ENCODE measurements at regions not wholly inside any gene's neighbourhood (a gene's known extent, or its start where the extent isn't known, plus 50 kb on each side); places are given as distances from the start of the nearest gene placed in this dataset.
A peak's percentile ranks its signal among the peaks of the same experiment; 100 is the strongest.
"Not testable (repeated sequence)": the region's sequence is repeated elsewhere in the genome, so short reads cannot be mapped to it uniquely, and the experiment has no call there.

DNA sequence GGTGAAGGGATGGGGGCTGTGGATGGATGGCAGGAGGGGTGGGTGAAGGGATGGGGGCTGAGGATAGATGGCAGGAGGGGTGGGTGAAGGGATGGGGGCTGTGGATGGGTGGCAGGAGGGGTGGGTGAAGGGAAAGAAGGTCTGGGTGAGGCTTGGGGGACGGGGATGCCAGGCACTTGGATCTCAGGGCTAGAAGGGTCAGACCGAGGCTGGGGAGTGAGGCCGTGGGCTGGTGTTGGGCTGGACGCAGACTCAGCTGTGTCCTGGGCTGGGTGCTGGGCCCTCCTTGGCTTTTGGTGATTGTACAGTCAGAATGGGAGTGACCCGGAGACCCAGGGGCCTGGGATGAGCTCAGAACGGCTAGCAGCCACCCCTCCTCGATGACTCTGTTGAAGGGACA is 192.4 kb downstream of the TMEM121 start:
- not testable (repeated sequence) for DNase-seq

DNA sequence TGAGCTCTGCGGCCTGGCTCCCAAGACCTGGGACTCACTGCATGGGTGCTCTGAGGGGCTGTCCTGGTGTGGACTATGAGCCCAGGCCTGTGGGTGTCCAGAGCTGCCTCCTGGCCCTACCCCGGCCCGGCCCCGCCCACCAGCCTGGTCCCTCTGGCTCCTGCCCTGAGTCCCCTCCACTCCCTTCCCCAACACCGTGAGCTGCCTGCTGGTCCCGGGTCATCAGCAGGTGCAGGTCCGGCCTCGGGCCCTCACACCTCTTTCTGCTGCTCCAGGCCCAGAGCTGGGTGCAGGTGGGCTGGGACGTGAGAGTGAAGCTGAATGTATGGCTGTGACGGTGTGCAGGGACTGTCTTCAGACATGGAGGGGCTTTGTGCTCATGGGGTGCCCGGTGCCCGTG is 193.7 kb downstream of the TMEM121 start:
- DNase-seq = not testable (repeated sequence)

DNA sequence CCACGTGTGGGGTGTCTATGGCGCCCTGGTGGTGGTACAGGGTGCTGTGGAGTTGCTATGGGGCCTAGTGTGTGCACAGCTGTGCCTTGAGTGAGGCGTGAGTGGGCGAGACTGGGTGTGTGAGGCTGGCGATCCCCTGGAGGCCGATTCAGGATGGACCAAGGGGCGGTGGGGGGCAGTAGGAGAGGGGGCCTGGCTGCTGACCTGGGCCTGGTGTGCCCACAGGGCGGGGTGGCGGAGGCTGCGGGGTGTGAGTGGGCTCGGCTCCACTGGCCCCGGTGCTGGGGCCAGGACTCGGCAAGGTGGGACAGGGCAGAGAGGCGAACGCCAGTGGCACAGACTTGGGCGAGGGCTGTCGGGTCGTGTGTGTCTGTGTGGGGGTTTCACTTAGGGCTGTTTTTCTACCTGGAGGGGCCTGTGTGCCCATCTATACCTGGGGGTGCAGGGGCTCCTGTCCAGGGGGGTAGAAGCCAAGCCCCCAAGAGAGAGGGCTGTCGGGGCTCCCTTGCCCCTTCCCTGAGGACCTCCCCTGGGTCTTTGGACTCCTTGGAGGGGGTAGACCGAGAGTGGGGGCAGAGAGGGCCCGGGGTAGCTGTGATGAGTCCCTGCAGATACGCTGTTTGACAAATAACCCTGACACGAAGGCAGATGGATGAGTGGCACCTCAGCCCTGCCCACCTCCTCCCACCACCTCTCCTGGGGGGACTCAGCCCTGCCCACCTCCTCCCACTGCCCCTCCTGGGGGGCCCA is 194.6 kb downstream of the TMEM121 start:
- not testable (repeated sequence) for DNase-seq

DNA sequence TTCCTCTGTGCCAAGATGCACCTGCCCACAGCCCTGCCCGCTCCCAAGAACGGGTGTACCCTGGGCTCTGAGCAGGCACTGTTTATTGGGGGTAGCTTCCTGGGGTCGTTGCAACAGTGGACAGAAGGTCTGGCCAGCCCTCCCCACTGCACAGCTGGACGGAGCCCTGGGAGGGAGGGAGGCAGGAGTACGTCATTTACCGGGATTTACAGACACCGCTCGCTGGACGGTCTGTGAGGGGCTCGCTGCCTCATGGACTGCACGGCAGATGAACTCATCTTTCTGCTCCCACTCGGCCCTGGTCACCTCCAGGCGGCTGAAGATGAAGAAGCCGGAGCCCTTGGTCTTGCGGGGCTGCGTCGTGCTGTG is 195.2 kb downstream of the TMEM121 start:
- not testable (repeated sequence) for DNase-seq

DNA sequence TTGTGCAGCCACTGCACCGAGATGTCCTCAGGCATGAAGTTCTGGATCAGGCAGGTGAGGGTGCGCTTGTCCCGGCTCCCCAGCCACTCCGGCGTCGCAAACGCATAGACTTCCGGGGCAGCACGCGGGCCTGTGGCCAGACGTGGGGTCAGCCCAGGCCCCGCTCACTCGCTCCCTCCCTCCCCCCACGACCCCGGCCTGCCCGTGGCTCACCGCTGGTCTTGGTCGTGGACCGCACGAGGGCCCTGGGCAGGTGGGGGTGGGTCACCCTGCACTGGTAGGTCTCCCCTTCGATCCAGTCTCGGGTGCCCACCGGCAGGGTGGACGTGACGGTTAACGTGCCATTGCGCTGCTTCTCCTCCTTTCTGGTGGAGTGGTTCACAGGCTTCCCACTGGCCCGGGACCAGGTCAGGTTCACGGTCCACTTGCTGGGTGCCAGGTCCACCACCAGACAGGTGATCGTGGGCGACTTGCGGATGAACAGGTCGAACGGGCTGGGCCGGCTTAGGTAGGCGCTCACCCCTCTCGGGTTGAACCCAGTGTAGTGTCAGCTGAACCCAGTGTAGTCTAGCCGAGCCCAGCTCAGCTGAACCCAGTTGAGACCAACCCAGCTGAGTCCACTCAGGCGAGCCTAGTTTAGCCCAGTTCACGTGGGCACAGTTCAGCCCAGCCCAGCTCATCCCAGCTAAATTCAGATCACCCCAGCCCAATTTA is 195.8 kb downstream of the TMEM121 start:
- DNase-seq = not testable (repeated sequence)

DNA sequence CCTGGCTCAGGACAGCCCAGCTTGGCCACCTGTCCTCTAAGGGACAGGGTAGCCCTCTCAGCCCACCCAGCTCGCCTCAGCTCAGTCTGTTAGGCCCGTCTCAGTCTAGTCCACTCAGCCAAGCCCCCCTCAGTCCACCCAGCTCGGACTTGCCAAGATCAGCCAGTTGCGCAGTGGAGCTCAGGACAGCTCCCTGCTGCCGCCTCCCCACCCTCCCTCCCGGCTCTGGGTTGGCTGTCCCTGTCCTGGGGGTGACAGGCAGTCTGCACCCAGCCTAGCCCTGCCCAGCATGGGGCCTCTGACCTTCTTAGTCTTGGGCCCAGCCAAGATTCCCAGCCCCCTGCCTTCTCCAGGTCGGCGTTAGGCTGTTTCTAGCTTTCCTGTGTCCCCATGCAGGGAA is 196.9 kb downstream of the TMEM121 start:
- DNase-seq = not testable (repeated sequence)

DNA sequence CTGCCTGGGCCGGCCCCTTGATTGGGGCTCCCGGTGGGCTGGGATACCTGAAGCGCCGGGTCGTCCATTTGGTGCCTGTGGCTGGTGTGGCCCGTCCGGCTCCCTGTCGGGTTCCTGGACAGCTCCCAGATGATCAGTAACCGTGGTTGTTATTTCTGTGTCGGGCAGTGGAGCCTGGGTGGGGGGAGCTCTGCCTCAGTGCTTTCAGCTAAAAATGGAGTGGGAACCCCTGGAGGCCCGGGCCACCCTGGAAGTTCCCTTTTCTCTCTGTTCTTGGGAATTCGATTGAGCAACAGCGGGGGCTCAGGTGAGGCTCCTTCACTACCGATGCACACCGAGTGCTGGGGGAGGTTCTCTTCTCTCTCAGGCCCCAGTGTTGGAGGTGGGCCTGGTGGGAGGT is 197.4 kb downstream of the TMEM121 start:
- DNase-seq = not testable (repeated sequence)

DNA sequence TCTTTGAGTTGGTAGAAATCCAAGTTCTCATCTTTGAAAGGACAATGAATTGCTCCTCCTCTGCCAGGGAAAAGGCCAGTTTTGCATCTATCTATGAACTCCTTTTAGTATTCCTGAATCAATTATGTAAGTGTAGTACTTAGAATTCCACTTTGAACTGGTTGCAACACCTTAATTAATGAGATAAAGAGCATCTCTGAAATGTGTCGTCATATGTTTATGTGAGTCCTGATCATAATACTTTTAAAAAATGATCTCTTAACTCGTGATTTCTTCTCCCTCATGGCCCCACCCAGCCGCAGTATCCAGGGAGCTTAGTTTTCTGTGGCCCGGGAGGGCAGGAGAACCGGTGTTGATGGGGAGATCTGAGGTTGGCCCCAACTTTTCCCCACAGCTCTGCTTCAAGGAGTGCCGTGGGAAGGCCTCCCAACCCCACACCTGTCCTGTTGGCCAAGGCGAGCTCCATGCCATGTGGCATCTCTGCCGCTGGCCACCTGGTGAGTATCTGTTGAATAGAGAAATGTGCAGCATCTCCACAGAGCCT is 203.5 kb downstream of the TMEM121 start:
- not testable (repeated sequence) for DNase-seq

DNA sequence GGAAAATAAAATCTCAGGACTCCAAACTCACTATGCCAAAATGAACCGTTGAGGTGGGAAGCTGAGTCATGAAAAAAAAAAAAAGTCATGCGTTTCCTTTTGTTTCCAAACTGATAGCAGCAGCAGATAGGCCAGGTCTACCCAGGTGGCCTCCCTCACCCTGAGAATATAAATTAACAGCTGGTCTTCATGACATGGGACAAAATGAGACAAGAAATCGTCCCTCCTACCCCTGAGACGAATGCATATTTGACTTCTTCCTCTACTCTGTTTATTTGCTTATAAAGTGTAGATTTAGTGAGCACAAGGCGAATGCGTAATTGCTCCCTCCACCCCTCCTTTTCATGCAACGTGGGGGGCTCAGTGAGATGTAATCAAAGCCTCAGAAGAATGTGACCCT is 204.3 kb downstream of the TMEM121 start:
- peak; percentile 48 for DNase-seq

DNA sequence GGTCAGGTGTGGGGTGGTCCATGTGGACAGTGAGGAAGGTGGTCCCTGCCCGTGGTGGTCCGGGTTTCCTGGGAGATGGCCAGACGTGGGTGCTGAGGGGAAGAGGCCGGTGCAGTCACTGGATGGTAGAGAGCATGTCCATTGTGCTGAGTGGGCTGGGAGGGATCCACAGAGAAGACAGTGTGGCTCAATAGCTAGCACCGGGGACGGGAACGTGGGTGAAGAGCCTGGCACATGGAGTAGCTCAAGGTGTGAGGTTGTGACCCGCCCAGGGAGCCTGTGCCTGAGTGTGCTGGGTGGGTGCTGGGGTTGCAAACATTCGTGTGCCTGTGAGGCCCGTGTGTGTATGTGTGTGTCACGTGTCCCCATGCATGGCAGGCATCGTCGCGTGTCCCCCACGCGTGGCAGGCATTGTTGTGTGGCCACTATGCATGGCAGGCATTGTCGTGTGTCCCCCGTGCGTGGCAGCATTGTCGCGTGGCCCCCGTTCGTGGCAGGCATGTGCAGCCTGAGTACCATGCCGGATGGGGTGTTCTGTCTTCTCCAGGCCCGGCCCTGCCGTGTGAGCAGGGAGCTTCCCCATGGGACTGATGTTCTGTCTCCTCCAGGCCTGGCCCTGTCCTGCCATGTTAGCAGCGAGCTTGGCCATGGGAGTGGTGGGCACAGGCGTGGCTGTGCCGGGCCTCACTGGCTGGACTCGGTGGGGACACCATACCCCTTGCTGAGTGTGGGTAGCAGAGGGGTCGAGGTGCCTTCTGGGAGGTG is 205.0 kb downstream of the TMEM121 start:
- DNase-seq = not testable (repeated sequence)

DNA sequence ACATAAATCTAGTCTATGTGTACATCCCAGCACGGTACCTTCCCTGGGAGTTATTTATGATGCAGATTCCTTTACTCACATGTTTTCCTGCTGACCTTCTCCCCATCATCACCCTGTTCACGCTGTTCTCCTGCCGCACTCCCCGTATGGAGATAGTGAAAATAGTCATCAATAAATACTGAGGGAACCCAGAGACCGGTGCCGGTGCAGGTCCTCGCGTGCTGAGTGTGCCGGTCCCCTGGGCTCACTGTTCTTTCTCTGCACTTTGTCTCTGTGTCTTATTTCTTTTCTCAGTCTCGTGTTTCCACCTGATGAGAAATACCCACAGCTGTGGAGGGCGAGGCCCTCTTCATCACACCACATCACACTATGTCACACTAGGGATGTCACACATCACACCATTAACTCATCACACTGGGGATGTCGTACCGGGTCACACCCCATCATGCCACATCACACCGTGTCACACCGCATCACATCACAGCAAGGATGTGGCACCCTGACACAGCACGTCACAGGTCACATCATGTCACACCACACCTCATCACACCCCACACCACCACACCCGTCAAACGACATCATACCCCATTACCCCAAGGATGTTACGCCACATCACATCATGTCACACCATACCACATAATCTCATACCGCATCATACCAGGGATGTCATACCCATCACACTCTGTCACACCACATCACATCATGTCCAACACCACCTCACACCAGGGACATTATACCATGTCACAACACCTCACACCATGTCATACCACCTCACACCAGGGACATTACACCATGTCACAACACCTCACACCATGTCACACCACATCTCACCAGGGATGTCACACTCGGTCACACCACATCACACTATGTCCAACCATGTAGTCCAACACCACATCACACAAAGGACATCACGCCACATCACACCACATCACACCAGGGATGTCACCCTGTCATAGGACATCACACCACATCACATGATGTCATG is 207.0 kb downstream of the TMEM121 start:
- no peak for DNase-seq

DNA sequence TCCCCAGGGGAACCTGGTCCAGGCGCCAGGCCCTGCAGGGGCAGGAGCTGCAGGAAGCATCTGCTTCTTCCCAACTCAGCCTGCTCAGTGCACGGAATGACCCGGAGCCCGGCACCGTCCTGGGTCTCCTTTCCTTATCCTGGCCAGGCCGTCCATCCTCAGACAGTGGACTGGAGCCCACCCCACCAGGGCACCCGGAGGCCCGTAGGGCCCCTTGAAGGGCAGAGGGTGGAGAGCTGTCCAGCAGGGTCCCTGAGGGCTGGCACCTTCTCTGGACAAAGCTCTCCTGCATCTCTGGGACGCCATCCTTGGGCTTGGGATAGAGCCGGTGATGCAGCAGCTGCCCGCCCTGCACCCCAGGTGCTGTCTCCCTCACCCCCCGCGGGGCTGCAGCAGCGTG is 207.9 kb downstream of the TMEM121 start:
- not testable (repeated sequence) for DNase-seq

DNA sequence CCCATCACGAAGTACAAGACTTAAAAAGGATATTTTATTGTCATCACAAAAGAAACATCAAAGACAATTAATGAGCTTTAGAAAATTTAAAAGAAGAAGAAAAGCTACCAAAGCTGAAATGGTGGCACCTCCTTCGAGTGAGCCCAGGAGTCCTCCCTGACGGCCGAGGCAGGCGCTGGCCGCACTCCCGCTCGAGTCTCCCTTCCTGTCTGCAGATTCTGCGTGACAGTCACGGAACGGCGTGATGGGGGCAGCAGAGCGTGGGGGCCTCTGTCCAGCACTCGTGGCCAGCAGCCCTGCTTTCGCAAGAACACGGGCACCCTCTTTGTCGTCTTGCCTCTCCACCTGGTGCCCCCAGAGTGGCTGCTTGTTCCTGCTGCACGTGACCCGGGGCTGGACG is 209.9 kb downstream of the TMEM121 start:
- not testable (repeated sequence) for DNase-seq

DNA sequence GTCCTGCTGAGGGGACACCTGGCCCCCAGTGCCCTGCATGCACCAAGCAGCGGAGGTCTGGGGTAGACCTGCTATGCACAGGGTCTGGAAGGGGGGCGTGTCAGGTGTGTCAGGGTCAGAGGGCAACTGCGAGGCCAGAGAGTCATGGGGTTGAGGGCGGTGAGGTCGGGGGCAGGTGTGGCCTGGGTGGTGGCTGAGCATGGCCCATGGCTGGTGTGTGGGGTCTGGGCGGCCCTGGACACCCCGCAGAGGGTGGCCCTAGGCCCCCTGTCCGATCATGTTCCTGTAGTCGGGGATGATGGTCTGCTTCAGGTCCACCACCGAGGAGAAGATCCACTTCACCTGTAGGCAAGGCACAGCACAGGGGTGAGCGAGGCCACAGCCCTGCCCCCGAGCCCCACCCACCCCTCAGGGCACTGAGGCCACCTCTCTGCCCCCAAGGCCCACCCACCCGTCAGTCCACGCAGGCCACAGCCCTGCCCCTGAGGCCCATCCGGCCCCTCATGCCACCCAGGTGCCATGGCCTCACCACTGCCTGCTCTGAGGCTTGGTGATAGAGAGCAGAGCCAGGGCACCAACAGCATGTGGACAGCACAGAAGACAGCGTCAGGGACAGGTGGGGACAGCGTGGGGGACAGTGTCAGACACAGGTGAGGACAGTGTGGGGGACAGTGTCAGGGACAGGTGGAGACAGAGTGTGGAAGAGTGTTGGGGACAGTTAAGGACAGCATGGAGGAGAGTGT is 211.3 kb downstream of the TMEM121 start:
- DNase-seq = no peak

DNA sequence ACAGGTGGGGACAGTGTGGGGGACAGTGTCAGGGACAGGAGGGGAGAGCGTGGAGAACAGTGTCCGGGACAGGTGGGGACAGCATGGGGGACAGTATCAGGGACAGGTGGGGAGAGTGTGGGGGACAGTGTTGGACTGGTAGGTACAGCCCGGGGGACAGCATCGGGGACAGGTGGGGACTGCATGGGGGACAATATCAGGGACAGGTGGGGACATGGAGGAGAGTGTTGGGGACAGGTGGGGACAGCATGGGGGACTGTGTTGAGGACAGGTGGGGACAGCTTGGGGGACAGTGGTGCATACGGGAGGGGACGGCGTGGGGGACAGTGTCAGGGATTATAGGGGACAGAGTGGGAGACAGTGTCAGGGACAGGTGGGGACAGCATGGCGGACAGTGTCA is 212.3 kb downstream of the TMEM121 start:
- no peak for DNase-seq

DNA sequence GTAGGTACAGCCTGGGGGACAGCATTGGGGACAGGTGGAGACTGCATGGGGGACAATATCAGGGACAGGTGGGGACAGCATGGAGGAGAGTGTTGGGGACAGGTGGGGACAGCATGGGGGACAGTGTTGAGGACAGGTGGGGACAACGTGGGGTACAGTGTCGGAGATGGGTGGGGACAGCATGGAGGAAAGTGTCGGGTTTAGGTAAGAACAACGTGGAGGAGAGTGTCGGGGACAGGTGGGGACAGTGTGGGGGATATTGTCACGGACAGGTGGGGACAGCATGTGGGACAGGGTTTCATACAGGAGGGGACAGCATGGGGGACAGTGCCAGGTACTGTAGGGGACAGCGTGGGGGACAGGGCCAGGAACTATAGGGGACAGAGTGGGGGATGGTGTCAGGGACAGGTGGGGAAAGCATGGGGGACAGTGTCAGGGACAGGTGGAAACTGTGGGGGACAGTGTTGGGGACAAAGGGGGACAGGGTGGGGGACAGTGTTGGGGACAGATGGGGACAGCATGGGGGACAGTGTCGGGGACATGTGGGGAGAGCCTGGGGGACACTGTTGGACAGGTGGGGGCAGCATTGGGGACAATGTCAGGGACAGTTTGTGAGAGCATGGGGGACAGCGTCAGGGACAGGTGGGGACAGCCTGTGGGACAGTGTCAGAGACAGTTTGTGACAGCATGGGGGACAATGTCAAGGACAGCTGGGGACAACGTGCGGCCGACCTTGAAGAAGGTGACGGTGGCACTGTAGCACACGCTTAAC is 213.1 kb downstream of the TMEM121 start:
- no peak for DNase-seq

DNA sequence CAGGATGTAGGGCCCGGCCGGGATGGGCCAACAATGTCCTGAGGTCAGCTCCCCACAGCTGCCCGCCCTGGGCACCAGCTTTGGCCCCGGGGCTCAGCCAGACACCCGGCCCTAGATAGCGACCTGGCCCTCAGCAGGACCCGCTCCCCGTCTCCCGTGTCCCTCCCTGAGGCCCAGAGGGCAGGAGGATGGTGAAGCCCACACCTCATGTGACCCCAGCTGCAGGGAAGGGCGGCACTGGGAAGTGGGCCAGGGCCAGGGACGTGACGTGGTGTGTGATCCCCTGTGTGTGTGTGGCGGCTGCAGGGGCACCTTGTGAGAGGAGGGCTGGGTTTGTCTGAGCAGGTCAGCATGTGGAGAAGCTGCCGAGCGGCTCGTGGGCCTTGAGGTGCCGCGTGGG is 213.9 kb downstream of the TMEM121 start:
- not testable (repeated sequence) for DNase-seq

DNA sequence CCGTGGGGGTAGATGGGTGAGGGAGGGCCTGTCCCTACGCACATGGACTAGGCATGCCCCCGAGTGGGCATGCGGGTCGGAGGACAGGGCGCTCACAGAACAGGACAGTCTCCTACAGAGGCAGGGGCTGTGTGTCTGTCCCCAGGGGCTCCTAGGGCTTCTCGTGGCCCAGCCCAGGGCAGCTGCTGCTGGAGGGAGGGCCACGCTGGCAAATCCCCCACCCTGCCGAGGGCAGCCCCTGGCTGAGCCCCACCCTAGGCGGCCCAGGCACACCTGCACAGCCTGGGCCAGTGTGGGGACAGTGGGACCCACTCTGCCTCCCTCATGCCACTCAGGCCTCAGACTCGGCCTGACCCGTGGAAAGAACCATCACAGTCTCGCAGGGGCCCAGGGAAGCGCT is 214.6 kb downstream of the TMEM121 start:
- DNase-seq = not testable (repeated sequence)

DNA sequence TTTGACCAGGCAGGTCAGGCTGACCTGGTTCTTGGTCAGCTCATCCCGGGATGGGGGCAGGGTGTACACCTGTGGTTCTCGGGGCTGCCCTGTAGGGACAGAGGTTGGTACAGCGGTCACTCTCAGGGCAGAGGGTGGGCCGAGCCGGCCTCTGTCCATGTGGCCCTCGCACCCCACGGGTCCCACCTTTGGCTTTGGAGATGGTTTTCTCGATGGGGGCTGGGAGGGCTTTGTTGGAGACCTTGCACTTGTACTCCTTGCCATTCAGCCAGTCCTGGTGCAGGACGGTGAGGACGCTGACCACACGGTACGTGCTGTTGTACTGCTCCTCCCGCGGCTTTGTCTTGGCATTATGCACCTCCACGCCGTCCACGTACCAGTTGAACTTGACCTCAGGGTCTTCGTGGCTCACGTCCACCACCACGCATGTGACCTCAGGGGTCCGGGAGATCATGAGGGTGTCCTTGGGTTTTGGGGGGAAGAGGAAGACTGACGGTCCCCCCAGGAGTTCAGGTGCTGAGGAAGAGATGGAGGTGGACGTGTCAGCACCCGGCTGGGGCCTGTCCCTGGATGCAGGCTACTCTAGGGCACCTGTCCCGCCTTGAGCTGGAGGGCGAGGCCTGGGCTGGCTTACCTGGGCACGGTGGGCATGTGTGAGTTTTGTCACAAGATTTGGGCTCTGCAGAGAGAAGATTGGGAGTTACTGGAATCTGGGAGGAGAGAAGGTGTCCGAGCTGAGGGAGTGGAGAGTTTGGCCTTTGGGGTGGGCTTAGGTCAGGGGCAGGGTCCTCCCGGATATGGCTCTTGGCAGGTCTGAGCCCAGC is 215.5 kb downstream of the TMEM121 start:
- DNase-seq = not testable (repeated sequence)

DNA sequence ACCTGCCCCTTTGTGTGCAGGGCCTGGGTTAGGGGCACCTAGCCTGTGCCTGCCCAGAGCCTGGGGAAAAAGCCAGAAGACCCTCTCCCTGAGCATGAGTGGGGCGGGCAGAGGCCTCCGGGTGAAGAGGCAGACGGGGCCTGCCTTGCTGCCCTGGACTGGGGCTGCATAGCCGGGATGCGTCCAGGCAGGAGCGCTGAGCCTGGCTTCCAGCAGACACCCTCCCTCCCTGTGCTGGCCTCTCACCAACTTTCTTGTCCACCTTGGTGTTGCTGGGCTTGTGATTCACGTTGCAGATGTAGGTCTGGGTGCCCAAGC is 216.1 kb downstream of the TMEM121 start:
- DNase-seq = no peak
